ENCODE measurements at regions not wholly inside any gene's neighbourhood (a gene's known extent, or its start where the extent isn't known, plus 50 kb on each side); places are given as distances from the start of the nearest gene placed in this dataset.
"Not testable (repeated sequence)": the region's sequence is repeated elsewhere in the genome, so short reads cannot be mapped to it uniquely, and the experiment has no call there.

DNA sequence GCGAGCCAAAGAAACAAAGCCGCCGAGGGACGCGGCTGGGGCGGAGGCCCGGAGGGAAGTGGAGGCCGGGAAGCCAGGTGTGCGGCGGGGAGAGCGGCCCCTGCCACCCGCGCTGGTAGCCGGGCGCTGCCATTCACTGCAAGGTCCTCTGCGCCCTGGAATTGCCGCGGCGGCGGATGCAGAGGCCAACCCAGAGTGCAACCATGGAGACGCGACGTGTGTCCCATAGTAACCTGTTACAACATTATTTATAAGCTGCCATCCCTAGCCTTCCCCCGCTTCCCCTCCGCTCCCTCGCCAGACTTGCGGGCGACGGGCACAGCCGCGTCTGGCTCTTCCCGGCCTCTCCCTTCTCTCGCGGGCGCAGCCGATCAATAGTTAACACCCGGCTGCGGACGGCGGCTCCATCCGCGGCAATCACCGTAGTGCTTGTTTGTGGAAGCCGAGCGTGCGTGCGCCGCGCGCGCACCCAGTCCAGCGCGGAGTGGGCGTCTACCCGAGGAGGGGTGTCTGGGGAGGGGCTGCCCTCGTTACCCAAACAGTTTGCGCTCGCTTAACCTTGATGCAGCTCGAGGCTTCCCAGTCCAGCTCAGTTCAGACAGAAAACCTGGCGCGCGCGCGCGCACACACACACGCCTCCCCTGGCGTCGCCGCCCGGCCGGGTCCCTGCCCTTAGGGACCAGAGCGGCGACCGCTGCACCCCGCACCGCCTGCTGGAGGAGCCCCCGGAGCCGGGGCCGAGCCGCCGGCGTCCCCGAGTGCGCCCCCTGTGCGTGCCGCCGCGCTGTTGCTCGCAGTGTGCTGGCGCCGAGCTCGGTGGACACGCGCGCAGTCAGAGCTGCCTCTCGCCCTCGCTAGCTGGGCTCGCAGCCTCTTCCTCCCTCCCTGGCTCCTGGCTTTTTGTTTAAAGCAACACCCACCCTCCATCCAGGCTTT, 165.4 kb upstream of the DPP6 start:
- peak; percentile 87 for DNase-seq

DNA sequence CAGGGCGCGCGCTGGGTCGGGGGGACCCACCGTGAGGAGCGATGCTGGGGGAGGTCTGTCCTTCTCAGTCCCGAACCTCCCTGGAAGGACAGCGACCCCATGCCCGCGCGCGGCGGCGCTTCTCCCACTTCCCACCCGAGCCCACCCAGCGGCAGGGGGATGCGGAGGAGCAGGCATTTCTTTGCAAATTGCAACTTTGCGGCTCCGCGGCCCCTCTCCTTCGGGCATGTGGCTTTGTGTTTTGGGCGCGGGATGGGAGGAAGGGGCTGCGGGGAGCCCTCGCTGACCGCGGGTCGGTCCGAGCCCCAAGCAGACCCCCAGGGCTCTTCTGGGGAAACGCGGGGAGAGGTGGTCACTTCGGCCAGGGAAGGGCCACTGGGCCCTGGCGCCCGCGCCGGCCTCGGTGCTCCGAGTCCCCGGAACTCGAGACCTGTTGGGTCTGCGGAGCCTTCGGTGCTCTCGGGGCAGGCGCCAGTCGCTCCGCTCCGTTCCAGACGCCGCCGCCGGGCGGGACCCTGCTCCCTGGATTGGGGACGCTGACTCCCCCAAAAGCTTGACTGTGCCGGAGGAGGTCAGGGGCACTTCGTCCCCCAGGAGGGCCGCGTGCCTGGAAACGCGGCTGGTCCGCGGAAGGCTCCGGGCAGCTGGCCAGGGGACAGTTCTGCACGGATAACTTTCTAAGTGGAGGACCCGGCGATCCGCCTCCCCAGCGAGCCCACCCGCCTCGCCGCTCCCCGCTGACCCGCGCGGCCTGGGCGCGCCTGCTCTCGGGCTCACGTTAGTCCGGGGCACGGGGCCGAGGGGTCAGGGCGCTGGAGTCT, 164.2 kb upstream of the DPP6 start:
- DNase-seq = peak; percentile 67

DNA sequence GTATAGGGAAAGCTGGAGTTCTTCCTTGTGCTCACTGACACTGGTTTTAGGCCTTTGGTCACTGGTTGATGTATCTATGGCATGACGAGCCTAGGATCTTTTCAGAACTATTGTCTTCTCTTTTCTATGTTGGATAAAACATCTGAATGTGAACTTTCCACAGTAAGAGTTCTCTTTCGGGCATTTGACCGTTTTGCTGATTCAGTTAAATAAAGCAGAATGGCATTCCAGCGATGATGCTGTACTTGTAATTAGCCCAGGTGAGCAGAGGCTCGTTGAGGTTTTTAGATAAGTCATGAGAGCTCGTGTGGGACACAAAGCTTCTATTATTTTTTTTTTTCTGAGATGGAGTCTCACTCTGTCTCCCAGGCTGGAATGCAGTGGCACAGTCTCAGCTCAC, 160.2 kb upstream of the DPP6 start:
- no peak for DNase-seq

DNA sequence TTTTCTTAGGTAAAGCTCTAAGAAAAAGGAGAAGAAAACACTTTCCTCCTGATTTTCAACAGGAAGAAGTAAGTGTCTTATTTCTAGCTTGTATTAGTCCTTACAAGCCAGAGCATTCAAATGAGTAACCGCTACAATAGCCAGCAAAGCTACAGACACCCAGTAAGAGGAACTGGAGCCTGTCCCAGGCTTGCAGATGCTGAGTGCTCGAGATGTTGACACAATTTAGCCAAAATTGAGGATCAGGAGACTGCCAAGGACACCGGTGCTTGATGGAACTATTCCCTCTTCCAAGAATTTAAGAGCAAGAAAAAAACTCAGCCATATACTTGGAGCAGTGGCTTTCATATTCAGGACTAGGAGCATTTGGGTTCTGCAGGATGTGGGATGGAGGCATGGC, 149.3 kb upstream of the DPP6 start:
- DNase-seq = no peak

DNA sequence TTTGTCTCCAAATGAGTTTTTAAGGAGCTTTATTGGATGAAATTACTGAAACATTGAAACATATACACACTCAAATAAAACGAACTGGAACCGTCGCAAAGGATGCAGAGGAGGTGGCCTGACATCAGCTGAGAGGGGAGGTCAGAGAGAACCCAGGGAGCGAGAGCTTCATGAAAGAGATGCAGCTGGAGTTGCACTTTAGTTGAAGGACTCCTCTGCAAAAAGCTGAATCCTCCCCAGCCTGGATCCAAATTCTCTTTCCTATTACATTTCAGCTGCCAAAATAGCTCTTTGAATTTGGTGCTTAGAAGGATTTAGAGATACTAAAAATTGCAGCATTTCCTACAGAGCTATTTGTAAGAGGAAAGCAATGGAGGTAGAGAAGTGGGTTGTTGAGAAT, 140.0 kb upstream of the DPP6 start:
- DNase-seq = no peak

DNA sequence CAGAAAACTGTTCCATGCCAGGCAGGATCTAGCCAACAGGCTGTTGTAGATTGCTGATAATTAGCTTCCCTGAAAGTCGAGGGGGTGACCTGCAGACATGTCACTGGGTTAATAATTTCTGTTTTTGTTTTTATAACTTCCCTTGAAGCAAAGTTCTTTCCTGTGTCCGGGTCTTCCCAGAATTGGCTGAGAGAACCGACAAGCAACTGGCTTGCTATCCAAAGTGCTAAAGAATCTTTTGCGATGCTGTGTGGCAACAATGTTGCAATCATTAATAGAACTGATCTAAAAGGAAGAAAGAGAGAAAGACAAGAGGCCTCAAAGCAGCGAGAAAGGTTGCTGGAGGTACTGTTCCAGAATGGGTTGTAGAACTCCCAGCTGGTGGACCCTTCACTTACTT, 132.1 kb upstream of the DPP6 start:
- no peak for DNase-seq

DNA sequence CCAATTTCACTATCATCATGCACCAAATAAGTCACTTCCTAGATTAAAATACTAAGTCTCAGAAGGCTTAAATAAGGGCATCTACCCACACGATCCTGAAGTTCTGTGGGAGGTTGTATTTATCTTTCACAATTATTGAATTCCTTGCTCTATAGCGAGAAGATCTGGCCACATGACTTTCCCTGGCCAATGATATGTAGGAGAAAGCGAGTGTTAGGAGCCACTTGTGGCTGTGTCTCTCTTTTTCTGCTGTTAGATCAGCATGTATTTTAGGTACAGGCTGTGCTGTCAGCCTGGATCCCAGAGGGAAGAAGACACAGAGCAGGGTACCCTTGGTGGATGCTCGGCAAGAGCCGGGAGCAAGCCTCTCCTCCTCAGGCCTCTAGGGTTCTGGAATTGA, 131.3 kb upstream of the DPP6 start:
- DNase-seq = no peak

DNA sequence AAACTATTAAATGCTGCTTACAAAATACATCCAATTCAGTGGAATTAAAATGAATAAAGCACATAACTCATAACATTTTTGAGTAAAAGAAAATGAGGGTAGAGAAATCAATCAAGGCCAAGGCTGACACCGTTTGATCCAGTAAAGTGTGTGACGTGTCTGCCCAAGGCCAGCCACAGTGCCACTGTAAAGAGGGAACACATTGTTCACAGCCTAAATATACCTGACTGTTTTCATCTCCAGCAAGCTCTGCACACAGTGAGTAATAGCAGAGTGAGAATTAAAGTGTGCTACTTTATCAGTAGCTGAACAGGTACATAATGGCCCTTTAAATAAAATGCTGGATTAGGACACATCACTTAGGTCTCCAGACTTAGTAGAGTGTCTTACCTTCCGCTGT, 130.8 kb upstream of the DPP6 start:
- no peak for DNase-seq

DNA sequence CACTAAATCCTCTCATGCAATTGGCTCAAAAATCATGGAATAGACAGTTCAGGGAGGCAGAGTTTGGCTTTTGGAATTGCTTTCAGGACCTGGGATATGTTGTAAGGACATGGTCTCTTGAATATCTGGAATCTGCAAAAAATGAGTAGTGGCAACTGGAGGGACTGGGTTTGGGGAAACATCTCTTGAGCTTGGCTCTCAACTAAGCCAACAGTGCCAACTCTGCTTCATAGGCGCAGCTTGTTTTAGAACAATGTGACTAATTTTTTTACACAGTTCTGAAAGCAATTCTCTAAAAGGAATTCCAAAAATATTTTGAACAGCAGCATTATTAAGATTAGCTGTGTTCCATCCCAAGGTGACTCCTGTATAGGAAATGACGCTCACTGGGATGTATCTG, 121.5 kb upstream of the DPP6 start:
- DNase-seq = no peak

DNA sequence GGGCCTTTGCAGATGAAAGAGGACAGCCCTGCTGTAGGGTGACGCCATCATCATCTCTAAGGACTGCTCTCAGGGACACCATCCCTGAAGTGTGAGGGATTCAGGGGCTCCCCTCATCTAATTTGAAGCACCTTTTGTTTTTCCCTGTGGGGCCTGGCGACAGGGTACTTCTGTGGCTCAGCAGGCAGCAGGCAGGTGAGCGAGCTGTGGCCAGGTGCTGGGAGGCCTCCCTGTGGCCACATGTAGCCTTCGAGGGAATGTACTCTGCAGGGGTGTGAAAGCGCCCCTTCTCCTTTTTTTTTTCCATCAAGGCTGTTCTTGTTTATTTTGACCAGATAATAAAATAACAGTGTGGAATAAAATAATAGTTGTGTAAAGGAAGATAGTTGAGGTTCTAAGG, 118.2 kb upstream of the DPP6 start:
- DNase-seq = no peak

DNA sequence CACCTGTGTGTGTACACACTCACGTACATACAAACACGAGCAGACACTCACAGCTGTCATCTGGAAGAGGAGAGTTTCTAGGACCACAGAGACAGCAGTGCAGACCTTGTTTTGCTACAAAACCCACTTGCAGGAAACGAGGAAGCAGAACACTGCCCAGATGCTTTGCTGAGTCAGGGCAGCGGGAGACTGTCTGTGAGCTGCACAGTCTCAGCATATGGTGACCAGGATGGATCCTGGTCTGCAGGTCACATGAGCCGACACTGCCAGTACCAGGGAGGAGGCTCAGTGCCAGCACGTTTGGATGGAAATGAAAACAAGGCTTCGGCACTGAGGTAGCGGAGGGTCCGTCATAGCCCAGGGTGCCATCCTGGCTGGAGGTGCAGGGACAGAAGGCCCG, 117.6 kb upstream of the DPP6 start:
- DNase-seq = no peak

DNA sequence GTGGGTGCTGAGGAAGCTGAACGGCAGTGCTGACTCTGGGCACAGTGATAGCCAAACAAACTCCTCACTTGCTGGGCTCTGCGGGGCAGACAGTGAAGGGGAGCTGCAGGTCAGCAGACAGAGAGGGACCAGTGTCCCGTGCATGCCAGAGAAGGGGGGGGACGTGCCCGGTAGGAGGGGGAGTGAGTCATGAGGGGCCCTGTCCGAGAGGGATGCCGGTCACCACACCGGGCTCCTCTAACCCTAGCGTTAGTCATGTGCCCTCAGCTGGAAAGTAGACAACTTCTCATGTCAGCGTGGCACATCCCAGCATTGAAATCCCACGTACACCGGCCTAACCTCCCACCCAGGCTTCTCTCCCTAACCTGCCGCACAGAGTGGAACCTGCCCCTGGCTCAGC, 117.1 kb upstream of the DPP6 start:
- DNase-seq = no peak

DNA sequence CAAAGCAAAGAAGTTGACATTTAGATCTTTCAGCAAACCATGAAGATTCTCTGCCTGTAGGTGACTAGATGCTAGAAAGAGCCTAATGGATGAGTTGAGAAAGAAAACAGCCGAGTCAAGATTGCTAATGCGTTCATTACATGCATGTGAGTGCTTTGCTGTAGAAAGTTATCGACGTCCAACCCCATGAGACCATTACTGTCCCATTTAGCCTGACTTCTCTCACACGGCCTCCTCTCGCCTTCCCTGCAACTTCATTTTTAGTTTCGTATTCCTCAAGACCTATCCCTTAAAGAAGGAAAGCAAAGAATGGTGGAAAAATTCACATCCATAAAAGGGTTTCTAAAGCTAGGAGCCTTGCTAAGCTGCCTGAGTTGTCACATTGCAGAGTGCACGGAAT, 113.7 kb upstream of the DPP6 start:
- peak; percentile 80 for DNase-seq

DNA sequence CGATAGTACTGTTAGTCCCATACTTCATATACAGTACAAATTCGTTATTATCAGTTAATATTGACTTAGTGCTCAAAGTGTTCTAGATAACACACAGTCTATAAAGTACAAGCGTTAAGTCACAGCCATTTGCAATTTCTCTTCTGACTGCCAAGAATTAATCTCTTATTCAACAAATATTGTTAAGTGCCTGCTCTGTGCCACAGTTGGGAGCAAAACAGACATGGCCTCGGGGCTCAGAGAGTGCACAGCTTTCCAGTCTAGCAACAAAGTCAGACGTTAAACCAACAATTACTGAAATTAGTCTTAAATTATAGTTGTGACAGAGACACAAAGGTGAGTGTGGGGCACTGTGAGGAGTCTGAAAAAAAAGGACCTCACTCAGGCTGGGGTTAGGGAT, 113.0 kb upstream of the DPP6 start:
- DNase-seq = no peak

DNA sequence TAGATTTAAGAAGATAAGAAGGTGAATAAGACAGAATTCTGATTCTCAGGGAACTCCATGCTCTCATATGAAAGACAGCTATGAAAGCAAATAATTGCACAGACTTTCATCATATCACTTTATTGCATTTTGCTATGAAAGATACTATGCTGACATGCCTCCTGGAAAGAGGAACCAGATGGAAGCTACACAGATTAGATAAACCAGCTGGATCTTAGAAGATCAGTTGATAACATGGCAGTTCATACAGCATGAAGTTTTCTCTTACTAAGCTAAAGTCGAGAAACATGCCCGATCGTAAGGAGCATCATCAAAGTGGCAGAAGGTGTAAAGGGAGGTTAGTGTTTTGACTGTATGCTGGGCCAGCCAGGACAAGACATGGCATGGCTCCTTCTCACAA, 112.5 kb upstream of the DPP6 start:
- no peak for DNase-seq

DNA sequence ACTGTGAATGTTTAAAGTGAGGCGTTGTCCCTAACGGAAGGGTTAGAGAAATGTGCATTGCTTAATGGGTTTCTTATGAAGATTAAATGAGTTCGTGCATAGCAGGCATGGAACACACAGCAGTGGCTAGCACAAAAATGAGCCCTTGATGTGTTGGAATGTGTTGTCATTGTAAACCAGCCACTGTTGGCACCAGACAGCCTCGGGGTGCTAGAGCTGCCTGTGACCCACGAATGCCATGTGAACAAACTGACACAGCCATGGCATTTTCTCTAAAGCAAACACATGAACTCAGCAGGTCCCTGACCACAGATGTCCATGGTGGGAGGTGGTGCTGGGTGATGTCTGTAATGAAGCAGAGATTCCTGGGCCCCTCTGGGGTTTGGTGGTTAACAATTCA, 111.1 kb upstream of the DPP6 start:
- DNase-seq = no peak

DNA sequence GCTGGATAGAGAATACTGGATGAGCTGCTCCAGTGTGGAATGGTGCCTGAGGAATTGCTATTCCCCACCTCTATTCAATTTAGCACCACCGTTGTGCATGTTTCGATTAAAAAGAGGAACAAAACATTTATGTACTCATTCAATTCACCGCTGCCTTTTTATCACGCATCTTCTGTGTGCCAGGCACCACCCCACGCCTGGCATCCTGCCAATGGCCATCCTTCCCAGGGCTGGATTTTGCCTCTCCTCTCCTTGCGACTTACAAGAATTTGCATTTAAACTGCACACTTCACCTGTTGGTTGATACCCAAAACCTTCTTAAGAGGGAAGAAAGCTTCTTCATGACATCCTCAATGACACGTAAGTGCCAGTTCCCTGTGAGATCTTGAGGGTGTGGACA, 110.2 kb upstream of the DPP6 start:
- no peak for DNase-seq

DNA sequence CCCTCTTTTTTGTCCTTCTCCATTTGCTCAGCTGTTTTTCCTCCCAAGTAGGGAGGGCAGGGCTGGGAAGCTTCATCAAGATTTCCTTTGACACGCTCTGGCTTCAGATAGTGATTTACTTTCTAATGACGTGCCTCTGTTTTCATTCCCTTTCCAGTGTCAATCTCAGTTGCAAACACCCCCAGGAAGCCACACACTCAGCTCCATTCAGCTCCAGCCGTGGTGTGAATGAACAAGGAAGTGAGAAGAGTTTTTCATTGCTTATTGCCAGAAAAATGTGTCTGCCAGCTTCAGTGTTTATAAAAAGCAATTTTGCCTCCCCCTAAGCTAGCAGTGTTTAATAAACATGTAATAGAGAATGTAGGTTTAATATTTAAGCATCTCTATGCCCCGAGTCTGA, 108.7 kb upstream of the DPP6 start:
- peak; percentile 31 for DNase-seq

DNA sequence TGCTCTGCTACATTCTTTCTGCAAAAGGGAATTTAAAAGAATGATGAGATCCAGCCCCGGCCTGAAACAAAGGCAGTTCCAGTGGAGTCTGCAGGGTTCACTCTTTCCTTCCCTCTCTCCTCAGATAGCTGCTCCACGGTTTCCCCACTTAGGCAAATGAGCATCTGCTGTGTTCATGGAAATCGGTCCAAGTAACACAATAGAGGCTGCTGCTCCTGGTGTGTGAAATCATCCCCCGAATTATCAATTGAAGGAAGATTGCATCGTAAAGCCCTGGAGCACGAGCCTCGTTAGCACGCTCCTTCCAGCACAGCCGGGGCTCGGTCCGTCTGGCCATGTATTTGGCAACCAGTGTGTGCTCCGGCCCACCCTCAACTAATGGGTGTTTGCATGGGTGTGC, 108.3 kb upstream of the DPP6 start:
- DNase-seq = peak; percentile 73

DNA sequence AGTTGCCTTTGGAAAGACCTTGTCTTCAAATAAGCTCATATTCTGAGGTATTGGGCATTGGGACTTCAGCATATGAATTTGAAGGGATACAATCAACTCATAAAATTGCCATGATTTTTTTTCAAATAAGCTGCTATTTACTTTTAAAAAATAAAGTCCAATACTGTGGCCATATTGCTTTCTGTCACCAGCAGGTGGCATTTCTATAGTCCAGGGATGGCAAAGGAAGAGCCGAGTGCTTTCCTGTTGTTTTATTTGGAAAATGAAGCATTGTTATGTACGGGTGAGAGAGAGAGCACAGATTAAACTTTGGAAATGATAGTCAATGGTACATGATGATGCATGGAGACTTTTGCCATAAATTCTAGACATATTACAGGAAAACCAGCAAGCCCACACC, 104.1 kb upstream of the DPP6 start:
- no peak for DNase-seq

DNA sequence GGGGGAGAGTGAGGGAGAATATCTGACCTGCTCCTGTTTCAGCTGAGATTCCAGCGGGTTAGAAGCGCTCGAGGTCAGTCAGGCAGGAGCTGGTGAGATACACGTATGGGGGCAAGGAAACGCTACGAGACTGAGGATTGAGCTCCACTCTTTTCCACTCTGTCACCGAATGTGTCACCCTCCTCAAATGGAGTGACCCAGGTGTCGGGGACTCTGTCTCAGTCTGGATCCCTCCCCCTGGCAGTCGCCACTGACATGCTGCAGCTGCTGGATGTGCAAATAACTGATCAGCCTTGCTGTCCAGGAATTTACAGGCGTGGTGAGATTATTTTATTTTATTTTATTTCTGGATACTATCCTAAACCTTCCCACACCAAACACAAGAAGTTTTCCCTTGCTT, 100.9 kb upstream of the DPP6 start:
- no peak for DNase-seq

DNA sequence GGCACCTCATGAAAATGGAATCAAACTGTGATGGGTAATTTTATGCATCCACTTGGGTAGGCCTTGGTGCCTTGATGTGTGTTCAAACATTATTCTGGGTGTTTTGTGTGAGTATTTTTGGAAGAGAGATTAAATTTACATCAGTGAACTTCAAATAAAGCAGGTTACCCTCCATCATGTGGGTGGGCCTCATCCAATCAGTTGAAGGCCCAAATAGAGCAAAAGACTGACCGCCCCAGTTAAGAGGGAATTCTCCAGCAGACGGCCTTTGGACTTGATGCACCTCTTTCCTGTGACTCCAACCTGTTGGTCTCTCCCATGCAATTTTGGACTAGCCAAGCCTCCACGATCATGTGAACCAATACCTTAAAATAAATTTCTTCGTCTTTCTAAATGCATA, 97.7 kb upstream of the DPP6 start:
- DNase-seq = no peak

DNA sequence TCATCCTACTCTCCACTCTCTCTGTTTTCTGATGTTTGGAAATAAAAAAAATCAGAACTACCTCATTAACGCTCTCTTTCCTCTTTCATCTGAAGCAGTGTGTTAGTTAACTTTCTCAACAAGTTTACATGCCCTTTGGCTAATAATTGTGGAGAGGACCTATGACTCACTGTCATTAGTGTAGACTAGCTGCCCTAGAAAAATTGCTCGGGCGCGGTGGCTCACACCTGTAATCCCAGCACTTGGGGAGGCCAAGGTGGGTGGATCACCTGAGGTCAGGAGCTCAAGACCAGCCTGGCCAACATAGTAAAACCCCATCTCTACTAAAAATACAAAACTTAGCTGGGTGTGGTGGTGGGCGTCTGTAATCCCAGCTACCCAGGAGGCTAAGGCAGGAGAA, 94.5 kb upstream of the DPP6 start:
- not testable (repeated sequence) for DNase-seq

DNA sequence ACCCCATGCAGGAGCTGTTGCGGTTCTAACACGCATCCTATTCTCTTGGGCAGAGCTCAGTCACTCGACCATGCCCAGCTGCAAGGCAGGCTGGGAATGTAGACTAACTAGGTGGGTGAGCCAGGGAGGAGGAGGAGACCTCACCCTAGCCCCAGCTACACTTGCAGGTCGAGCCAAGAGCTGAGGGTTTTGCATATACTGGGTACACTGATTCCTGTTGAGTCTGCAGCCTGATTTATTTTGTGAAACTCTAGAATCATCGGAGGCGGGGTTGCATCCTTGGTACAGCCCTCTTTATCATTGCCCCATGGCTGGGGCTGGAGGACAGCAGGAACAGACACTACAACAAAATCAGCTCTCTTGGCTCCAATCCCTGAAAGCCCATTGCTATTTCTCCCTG, 93.8 kb upstream of the DPP6 start:
- not testable (repeated sequence) for DNase-seq
